Bronchial epithelial cell (primary cell): ENCODE measurements at regions not wholly inside any gene's neighbourhood (a gene's known extent, or its start where the extent isn't known, plus 50 kb on each side); places are given as distances from the start of the nearest gene placed in this dataset.
"Not testable (repeated sequence)": the region's sequence is repeated elsewhere in the genome, so short reads cannot be mapped to it uniquely, and the experiment has no call there.

Experiments
- DNase-seq: peaks from one replicate; pipeline ENCODE4 v3.0.0-alpha.2; 2010; ENCODE audit warnings: low read depth
- FAIRE-seq: peaks from 2 replicates; lab custom pipeline; 2011; peaks lifted over from hg19 to GRCh38; lab: Jason Lieb, UNC
- H3K27me3 ChIP-seq: 2 replicates; pipeline ENCODE4 v1.5.1; 2011; ENCODE audit warnings: low read length; ENCODE audit not compliant: control insufficient read depth, insufficient read depth
- H3K36me3 ChIP-seq: 2 replicates; pipeline ENCODE4 v1.5.1; 2011; ENCODE audit warnings: low read length; ENCODE audit not compliant: control insufficient read depth, insufficient read depth
- H3K4me3 ChIP-seq: 2 replicates; pipeline ENCODE4 v1.5.1; 2011; ENCODE audit warnings: mild to moderate bottlenecking, low read depth, low read length, control low read depth
- CTCF ChIP-seq: IDR thresholded peaks from 2 replicates; pipeline ENCODE4 v1.5.1; 2011; ENCODE audit warnings: mild to moderate bottlenecking, moderate library complexity, low read length, control low read depth, inconsistent platforms; ENCODE audit not compliant: insufficient read depth, severe bottlenecking

GRCh38 chr1:143610196-143610595 lies 361.6 kb downstream of the FAM72C start:
- FAIRE-seq (no peak), DNase-seq (no peak)
- Histone ChIP-seq H3K27me3 (no peaks in the 10 kb centered on the region), H3K4me3 (no peak overlapping the region), H3K36me3 (no peaks in the 10 kb centered on the region)
- TF ChIP-seq CTCF, result no peak

GRCh38 chr1:143604887-143605286 lies 366.9 kb downstream of the FAM72C start:
- TF ChIP-seq CTCF, result no peak
- H3K27me3 ChIP-seq, result no peaks in the 10 kb centered on the region
- no peaks in the 10 kb centered on the region for H3K36me3 ChIP-seq
- DNase-seq (no peak), FAIRE-seq (no peak)
- no peak overlapping the region for H3K4me3 ChIP-seq

GRCh38 chr1:143584508-143584907 lies 387.3 kb downstream of the FAM72C start:
- TF ChIP-seq CTCF, result no peak
- Histone ChIP-seq H3K36me3 (no peaks in the 10 kb centered on the region), H3K4me3 (no peak overlapping the region), H3K27me3 (no peaks in the 10 kb centered on the region)
- DNase-seq (no peak), FAIRE-seq (no peak)

- H3K4me3 ChIP-seq, result no peak overlapping the region
- TF ChIP-seq CTCF, result no peak
- no peaks in the 10 kb centered on the region for H3K27me3 ChIP-seq
- H3K36me3 ChIP-seq, result no peaks in the 10 kb centered on the region
- FAIRE-seq (no peak), DNase-seq (no peak)
Measured at GRCh38 chr1:143574891-143575520, 396.8 kb downstream of the FAM72C start.

GRCh38 chr1:143572661-143573060 lies 399.1 kb downstream of the FAM72C start:
- H3K36me3 ChIP-seq, DNase-seq, H3K27me3 ChIP-seq, FAIRE-seq, H3K4me3 ChIP-seq: not testable (repeated sequence)

GRCh38 chr1:143563761-143564160 lies 408.0 kb downstream of the FAM72C start:
- not testable (repeated sequence) for FAIRE-seq, DNase-seq, H3K36me3 ChIP-seq, H3K4me3 ChIP-seq, H3K27me3 ChIP-seq

- Histone ChIP-seq H3K36me3 (no peaks in the 10 kb centered on the region), H3K4me3 (no peak overlapping the region), H3K27me3 (no peaks in the 10 kb centered on the region)
- no peak for TF ChIP-seq CTCF
- no peak for DNase-seq
- no peak for FAIRE-seq
Measured at GRCh38 chr1:143553627-143554026, 418.2 kb downstream of the FAM72C start.

GRCh38 chr1:143504703-143505102 lies 467.1 kb downstream of the FAM72C start:
- not testable (repeated sequence) for H3K27me3 ChIP-seq, DNase-seq, H3K36me3 ChIP-seq, FAIRE-seq, H3K4me3 ChIP-seq

GRCh38 chr1:143504080-143504479 lies 467.7 kb downstream of the FAM72C start:
- FAIRE-seq, DNase-seq, H3K4me3 ChIP-seq, H3K27me3 ChIP-seq, H3K36me3 ChIP-seq: not testable (repeated sequence)
